Ureter (tissue), 1 donor: ENCODE measurements at regions not wholly inside any gene's neighbourhood (a gene's known extent, or its start where the extent isn't known, plus 50 kb on each side); places are given as distances from the start of the nearest gene placed in this dataset.

ENCODE experiments used
- DNase-seq: peaks from one replicate; pipeline ENCODE4 v3.0.0-alpha.2; 2020; ENCODE audit warnings: low spot score
- donor health status: DM: yes; HTN: yes; CAD: no.

DNA sequence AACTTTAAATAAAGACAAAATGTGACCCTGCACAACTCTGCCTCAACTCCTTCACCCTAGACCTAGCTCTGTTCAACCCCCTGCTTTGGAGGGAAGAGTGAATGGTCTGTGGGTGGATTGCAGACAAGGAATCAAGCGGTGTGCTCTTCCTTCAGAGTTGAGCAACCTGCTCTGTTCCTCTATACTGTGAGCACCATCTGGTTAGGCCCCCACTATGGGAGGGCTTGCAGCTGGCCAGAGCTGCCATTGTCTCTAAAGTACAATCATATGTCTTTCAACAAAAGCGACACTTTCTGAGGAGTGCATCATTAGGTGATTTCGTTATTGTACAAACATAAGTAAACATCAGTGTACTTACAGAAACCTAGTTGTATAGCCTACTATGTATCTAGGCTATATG lies 406.1 kb upstream of the MARCKS start:
- DNase-seq = no peak

DNA sequence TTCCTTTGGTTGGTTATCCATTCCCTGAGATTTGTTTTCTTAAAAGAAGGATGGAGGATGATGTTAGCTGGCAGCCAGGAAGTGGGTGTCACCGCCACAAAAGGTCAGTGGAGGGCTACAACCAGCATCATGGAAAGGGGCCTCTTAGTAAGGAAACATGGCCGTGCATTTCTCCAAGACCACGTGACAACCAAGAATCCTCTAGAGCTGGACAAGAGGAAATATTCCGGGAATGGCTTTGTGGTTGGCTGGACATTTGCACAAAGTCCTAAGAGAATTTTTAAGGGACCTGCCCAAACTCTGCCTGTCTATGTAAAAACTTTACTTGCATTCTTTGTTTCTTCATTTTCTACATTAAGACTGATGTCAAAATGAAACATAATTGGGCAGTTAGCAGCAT lies 399.9 kb upstream of the MARCKS start:
- DNase-seq = no peak

DNA sequence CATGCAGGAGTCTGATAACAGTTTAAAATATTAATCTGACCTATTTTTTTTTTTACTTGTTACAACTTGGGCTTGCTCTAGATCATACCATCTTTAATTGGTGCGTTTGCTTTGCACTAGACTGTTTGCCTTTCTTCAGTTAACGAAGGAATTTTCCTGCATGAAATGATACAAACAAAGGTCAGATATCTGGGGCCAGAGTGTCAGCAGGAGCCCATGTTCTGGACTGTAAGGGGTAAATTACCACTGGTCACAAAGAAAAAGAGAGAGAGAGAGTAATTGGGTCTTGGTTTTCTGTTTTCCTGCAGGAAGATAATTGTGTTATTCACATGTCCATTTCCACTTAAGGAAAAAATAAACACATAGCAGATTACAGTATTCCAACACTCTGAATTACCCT lies 399.4 kb upstream of the MARCKS start:
- no peak for DNase-seq

DNA sequence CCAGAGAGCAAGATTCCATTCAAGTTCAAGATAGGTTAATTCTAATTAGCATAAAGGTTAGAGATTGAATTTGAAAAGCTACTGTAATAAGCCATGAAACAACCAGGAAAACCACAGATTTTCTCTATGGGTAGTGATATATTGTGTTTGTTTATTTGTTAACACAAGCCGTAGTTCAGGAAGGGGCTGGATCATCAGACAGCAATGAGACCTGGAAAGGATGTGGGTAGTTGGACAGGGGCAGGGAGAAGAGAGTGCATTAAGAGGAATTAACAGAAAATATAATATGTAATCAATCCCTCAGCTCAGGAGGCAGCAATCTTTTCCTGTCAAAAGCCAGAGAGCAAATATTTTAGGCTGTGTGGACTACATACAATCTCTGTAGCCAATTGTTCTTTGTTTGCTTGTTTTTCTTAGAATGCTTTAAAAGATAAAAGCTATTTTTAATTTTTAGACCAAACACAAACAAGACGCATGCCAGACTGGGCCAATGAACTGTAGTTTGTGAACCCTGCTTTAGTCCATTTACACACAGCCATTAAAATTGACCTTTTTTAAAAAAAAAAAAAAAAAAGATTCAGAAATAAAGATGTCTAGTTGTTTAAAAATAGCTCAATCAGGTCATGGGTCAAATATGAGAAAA lies 398.7 kb upstream of the MARCKS start:
- no peak for DNase-seq

DNA sequence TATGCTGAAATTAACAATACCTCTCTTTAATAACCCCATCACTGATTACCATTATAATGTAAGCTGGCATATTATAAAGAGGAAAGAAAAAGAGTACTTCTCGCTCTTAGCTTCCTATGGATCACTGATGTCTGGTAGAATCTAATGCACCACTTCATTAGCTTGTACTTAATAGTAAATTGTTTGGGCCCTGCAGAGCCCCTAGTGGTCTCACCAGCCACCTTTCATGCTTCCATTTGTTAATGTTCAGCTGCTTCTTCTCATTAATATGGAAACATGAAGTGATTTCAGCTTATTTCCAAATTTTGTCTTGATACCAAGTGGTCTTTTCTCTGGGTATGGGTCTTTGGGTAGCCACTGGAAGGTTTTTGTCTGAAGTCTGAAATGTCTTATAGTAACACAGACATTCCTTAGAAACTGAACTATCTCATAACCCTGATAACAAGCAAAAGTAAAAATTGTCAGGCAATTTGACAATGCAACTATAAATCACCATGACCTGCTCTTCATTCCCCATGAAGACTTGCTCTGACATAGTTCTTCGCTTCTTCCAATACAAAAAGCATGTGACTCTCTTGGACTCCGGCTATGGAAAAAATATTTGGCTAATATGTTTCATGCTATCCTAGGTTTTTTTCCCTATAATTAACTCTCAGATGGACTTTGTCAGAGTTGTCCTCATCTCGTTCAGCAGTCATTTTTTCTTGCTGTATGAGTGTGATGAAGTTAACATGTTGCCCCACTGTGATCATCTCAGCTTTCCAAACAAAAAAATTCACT lies 395.8 kb upstream of the MARCKS start:
- DNase-seq = no peak

DNA sequence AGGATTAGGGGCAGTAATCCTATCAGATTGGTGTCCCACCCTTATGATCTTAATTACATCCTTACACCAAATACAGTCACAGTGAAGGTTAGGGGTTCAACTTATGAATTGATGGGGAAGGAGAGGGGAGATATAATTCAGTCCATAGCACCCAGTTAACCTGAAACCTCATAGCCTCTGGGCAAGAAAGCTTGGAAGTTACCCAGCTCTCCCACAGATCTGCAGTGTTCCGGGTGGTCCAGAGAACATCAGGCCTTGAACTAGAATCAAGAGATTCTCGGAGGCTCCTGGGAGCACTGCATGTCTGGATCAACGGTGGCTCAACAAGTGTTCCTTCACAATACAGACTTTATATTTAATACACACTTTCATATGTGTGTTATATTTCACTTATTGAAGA lies 392.6 kb upstream of the MARCKS start:
- DNase-seq = no peak

DNA sequence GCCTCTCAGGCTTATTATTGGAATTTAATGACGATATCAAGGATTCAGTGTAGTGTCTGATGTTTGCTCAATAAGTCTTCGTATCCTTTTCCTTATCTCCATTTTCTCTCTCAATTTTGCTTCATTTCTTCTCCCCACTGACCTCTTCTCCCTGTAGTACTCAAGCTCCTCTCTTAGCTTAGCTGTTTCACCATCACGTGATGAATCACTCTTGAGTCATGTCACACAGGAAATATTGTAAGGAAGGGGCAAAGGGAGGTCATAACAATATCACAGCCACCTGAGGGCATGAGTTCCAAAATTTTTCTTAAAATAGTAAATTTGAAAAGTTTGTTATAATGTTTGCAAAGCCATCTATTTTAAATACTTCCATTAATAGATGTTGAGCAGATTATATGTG lies 392.2 kb upstream of the MARCKS start:
- no peak for DNase-seq

DNA sequence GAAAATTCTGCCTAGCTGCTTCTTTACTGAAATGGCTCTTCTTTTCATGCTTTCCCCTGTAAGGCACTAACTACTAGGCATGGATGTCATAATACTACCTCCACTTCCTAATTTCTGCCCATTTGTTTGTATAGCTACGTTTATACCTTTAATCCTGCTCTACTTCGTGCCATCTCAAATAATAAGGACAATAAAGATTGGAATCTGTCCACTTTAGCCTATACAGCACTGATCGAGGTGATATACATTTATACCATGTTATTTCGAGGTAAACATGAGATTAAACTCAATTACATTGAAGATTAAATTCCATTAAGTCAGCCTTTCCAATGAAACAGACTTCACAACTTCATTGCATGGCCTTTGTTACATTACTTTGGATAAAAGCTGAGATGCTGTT lies 390.6 kb upstream of the MARCKS start:
- DNase-seq = no peak

DNA sequence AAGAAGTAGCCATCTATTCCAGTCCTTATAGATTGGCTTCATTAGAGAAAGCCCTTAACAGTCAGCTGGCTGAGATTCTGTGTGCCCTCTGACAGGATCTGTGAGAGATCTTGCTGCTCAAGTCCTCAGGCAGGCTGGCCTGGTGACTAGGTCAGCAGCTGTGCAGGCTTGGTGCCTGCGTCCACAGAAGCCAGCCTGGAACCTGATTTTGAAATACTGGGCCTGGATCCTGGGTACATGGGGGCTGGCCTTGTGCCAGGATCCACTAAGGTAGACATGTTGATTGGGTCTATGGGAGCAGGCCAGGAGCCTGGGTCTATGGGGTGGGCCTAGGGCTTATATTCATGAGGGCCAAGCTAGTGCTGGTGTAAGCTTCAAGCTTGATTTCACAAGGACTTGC lies 381.8 kb upstream of the MARCKS start:
- DNase-seq = no peak

DNA sequence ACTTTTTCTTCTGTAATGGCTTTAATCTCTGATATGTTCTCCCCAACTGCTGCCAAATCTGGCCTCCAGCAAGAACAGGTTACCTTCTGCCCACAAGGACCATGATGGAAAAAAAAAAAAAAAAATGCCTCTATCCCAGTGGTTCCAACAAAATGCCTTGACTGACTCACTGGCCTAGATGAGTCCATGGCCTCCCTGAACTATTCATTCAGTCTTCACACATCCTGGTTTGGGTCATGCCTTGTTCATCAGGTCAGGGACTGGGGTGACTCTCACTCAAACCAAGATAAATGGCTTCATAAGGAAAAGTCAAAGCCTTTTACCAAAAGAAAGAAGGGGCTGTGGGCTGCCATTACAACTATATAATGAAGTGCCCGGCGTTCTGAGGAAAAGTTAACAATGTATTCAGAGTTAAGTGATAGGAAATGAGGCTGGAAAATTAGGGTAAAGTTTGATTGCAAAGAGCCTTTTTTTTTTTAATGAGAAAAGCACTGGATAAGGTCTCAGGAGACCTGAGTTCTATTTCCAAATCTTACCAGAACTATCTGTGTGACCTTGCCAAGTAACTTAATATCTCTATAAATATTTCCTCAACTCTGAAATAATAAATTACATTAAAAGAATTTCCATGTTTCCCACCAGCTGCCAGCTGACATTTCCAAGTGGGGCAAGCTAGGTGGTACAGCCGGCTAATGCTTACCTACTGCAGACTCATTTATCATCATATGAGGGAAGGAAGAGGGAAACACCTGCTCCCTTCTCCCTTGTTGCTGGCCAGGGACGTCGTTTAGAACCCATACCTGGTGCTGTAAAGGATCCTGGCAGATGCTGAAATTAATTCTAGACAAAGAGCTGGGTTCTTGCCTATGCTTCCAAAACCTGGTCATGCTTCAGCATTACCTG lies 380.0 kb upstream of the MARCKS start:
- DNase-seq = no peak

DNA sequence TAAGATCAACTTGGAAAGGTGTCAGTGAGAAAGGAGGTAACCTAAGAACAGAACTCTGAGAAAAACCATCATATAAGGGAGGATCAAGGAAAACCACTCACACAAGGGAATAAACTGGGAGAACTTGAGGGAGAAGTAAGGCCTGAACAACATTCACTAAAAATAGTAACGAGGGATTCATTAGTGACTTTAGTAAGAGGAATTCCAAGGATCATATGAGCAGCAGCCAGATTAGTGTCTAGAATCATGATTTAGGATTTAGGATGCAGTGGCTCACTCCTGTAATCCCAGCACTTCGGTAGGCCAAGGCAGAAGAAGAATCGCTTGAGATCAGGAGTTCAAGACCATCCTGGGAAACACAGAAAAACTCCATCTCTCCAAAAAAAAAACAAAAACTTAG lies 376.5 kb upstream of the MARCKS start:
- no peak for DNase-seq

DNA sequence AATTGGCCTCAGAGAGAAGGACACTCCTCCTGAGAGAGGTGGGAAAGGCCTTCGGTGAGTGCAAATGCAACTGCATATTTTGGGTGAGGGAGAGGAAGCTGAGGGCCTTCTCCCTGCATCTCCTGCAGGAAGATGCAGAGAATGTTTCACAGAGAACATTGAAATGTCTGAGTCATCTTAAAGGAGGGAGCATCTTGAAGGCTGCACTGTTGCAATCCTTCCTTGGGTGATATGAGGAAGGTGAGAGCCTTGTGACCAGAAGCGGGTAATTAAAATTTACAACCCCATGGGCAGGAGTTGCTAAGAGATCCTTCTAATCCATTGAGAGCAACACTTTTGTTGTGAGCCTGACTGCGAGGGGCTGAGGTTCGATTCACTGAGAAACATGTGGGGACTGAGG lies 375.7 kb upstream of the MARCKS start:
- no peak for DNase-seq

DNA sequence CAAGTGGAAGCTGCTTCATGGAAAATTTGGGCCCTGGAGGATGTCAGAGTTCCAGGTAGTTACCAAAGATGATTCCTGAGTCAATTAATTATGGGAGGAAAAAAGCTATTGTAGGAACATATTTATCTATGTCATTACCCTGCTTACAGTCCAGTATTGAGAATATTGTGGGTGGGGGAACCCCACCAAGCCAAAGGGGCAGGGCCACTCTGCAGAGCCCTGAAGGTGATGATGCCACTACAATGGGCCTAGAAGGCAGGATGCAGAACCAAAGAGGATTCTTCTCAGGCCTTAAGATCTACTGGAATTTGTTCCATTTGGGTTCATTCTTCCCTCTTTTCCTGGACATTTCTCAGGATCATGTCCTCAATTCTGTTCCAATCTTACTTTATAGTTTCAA lies 375.2 kb upstream of the MARCKS start:
- no peak for DNase-seq

DNA sequence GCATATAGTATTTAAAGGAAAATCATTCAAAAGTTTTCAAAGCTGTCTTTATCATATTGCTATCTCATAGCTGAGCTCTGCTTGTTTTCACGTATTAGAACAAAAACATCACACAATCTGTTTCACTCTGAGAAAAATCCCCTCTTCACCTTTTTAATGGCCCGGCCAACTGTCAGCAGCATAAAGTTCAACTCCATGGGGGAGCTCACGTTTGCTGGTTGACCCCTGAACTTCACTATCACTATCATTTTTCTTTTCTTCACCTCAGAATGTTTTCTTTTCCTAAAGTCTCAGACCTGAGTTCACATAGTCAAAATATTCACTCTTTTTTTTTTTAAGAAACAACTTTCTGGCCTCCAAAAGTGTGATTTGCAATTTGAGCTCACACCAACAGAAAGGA lies 374.4 kb upstream of the MARCKS start:
- DNase-seq = no peak

DNA sequence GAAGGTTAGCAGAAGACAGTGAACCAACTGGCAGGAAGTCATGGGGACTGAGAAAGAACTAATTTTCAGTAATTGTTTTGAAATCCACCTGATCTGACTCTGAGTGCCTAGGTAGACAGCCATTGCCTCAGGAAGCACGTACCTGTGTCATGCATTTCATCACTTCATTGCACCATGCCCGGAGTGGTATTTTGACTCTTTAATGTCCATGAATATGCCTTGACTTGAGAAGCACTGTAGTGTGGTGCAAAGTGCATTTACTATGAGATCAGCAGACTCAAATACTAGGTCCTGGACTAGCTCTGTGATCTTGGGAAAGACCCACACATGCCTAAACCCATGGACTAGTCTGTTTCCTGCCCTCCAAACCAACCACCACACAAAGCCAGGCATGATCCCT lies 370.9 kb upstream of the MARCKS start:
- DNase-seq = no peak

DNA sequence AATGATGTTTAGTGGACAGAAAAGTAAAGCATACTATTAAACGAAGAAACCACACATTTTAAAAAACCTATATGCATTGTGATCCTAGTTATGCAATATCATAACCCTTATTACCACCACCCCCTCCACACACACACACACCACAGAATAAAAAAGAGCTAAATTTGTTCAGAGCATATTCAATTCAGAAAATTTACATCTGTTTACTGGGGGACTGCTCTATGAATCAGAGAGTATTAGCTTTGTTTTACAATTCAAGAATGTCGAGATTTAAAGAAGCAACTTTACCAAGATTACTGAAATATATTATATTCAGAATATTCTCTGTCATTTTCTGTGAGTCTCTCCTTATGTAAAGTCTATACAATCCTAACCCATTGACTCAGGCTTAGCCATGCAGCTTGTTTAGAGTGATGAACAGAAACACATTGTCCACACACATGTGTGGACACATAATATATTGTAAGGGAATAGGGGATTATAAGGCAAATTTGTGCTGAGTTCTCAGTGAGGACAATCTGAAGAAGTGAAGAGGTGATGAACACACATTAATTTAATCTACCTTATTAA lies 369.6 kb upstream of the MARCKS start:
- DNase-seq = no peak

DNA sequence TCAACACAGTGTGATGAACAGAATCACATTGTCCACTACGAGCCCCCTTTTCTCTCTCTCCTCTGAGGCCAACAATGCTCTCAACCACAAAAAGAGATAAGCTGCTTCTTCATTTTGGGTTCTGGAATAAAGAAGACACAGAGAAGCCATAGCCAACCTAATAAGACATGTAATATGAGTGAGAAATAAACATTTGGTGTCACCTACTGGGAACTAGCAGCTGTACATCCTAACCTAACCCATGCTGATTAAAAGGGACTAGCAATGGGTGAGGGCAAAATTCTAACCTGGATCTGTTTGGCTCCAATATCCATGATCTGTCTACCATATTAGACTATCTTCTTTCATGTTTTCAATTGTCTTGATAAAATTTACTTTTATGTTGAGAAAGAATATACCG lies 369.1 kb upstream of the MARCKS start:
- no peak for DNase-seq

DNA sequence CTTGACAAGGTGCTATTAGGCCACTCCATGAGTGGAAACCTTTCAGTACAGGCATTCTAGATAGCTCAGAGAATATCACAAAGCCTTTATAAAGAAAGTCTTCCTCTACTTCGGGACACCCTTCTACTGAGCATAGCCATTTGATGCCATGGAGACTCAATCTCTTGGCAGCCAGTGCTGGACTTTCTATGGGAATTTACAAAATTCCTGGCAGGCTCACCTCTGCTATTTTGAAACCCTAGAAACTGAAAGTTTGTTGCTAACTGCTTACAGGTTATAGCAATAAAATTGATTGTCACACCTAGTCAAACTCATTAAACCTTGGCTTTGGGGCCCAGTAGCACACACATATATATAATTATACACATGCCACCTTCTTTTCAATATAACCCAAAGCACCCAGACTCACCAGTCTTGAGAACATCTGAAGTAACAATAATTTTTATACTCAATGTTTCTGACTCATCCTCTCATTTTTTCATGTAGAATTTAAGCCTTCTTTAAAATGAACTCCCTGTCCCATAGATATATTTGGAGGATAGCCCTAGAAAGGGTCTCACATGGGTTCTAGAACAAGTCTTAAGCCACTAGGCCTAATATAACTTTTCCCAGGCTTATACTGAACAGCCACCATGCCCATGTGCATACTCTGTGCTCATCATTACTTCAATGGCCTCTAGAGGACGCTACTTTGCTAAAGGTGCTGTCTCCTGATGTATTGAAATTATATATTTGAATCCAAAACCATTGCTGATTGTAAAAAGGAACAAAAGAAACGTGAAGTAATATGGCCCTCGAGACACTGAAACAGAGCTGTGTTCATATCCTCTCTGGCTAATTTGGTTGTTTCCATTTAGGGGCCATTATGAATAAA lies 368.1 kb upstream of the MARCKS start:
- DNase-seq = no peak

DNA sequence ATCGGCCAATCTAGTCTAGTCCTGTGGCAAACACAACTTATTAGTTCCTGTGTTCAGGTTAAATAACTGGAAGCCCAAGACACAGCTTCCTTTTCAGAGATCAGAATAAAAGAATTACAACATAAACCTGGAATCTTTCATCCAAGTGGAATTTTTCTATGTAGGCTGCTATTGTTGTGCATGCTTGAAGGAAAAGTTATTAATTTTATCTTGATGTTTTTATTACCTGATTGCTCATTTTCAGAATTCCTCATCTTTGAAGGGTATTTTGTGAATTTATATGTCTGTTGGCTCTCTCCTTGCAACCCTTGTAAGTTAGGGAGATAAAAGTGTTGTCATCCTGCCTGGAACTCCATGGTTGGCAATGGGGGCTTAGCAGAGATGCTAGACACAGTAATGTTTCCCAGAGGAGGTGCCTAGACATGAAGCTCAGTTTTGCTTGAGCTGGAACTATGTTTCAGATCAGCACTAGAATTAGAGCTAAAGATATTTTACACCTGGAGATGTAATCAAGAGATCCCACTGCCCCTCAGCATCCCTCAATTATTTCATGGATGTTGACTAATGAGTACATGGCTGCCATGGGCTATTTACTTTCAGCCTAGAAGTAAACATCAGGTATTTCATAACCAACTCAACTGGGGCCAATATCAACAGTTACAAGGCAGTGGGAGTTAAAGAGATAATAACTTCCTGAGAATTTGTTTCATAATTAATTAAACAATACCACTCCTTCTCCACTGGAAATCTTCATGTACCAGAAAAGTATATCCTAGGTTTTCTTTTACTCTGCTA lies 367.0 kb upstream of the MARCKS start:
- no peak for DNase-seq

DNA sequence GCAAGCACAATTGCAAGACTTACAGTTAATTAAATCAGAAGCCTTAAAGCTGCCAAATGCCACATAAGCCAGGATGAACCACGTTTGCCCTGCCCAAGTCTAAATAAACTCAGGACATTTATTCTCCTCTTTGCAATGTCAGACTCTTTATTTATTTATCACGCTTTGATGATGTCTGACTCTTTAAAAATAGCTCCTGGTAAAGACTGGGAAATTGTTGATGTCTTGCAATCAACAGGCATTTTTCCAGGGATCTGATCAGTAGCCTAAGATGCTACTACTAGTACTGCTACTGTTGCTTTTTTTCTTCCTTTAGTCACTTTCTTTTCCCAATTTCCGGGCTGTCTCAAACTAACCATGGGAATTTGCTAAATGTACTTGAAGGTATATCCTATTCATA lies 365.8 kb upstream of the MARCKS start:
- DNase-seq = no peak

DNA sequence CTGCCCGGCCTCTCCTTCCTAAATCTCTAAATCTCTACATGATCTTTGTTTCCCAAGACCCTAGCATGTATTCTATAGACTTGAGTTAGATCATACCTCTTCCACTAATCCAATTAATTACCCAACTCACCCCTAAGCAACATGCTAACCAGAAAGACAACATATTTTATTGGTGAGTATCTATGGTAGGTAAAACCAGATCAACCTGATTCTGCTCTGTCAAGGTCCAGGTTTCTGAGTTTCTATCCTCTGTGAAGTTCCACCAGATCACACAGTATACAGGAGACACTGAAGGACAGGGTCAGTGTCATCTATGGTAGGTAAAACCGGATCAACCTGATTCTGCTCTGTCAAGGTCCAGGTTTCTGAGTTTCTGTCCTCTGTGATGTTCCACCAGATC lies 363.2 kb upstream of the MARCKS start:
- no peak for DNase-seq
